SK-N-MC (cell line): ENCODE measurements at regions not wholly inside any gene's neighbourhood (a gene's known extent, or its start where the extent isn't known, plus 50 kb on each side); places are given as distances from the start of the nearest gene placed in this dataset.

Experiments
- EZH2 ChIP-seq: fragments of 200-600 bp; sonication (generic); IDR thresholded peaks from one replicate; pipeline ENCODE4 v1.6.1; 2017; ENCODE audit warnings: antibody characterized with exemption
- FOXP2 ChIP-seq: optimal IDR thresholded peaks from 2 replicates; pipeline ENCODE3; 2011; ENCODE audit warnings: mild to moderate bottlenecking, moderate library complexity; ENCODE audit not compliant: insufficient read depth; ENCODE audit errors: extremely low read length, control extremely low read depth
- POLR2AphosphoS5 ChIP-seq: IDR thresholded peaks from 2 replicates; pipeline ENCODE4 v1.6.1; 2012; ENCODE audit warnings: mild to moderate bottlenecking, low read depth, low read length, borderline replicate concordance

- TF ChIP-seq EZH2 (no peak), FOXP2 (no peak), POLR2AphosphoS5 (no peak)
Measured at GRCh38 chr11:127098684-127099083, 98.1 kb upstream of the KIRREL3 start.
